ENCODE measurements at regions not wholly inside any gene's neighbourhood (a gene's known extent, or its start where the extent isn't known, plus 50 kb on each side); places are given as distances from the start of the nearest gene placed in this dataset.
"Not testable (repeated sequence)": the region's sequence is repeated elsewhere in the genome, so short reads cannot be mapped to it uniquely, and the experiment has no call there.

GRCh38 chr3:165607221-165607620 is 230.0 kb downstream of the BCHE start:
- intact Hi-C loops (cut with DNase I; ENCODE audit: low total_unique reads), result no loop called here
- Histone ChIP-seq H3K4me3 (no peak overlapping the region), H3K27me3 (no peaks in the 10 kb centered on the region), H3K9me3 (no peaks in the 10 kb centered on the region), H3K4me1 (no peaks in the 10 kb centered on the region), H3K36me3 (ENCODE audit: low read depth, missing control alignments) (no peaks in the 10 kb centered on the region), H3K27ac (no peak overlapping the region)
- DNase-seq, result no peak
- no peak for TF ChIP-seq CTCF (IDR thresholded peaks at IDR 0.05)

- WGBS, 2 donors, result 87 to 90% methylated on average over 2 of the region's 2 CpGs
- TF ChIP-seq POLR2A (IDR thresholded peaks at IDR 0.05) (no peak), CTCF (IDR thresholded peaks at IDR 0.05) (no peak)
Observed at GRCh38 chr3:165603196-165603595, 234.0 kb downstream of the BCHE start.

GRCh38 chr3:165572566-165572965 is 264.7 kb downstream of the BCHE start:
- DNase-seq; H3K36me3 ChIP-seq (ENCODE audit: low read depth, missing control alignments); intact Hi-C loops (cut with DNase I; ENCODE audit: low total_unique reads); H3K4me1 ChIP-seq; H3K27me3 ChIP-seq; H3K4me3 ChIP-seq; H3K27ac ChIP-seq; H3K9me3 ChIP-seq: not testable (repeated sequence)
- 87 to 90% methylated on average over 13 of the region's 13 CpGs for WGBS, 2 donors

More at GRCh38 chr3:165603196-165603595, 234.0 kb downstream of the BCHE start:
- Histone ChIP-seq H3K27ac (no peak overlapping the region), H3K27me3 (no peaks in the 10 kb centered on the region), H3K4me3 (no peak overlapping the region), H3K9me3 (no peaks in the 10 kb centered on the region), H3K36me3 (ENCODE audit: low read depth, missing control alignments) (no peaks in the 10 kb centered on the region), H3K4me1 (no peaks in the 10 kb centered on the region)
- DNase-seq, result no peak
- intact Hi-C loops (cut with DNase I; ENCODE audit: low total_unique reads), result no loop called here

- Histone ChIP-seq H3K4me3 (no peak overlapping the region), H3K36me3 (ENCODE audit: low read depth, missing control alignments) (no peaks in the 10 kb centered on the region), H3K27me3 (no peaks in the 10 kb centered on the region), H3K9me3 (no peaks in the 10 kb centered on the region), H3K27ac (no peak overlapping the region), H3K4me1 (no peaks in the 10 kb centered on the region)
- DNase-seq, result no peak
- 67 to 71% methylated on average over 1 of the region's 1 CpG for WGBS, 2 donors
- TF ChIP-seq POLR2A (IDR thresholded peaks at IDR 0.05), result no peak
- no peak for TF ChIP-seq CTCF (IDR thresholded peaks at IDR 0.05)
- intact Hi-C loops (cut with DNase I; ENCODE audit: low total_unique reads), result no loop called here
Observed at GRCh38 chr3:165568907-165569462, 268.2 kb downstream of the BCHE start.

- no peak for DNase-seq
Observed at GRCh38 chr3:165555785-165556184, 281.4 kb downstream of the BCHE start.

More at GRCh38 chr3:165555785-165556184, 281.4 kb downstream of the BCHE start:
- TF ChIP-seq POLR2A (IDR thresholded peaks at IDR 0.05), result no peak
- TF ChIP-seq CTCF (IDR thresholded peaks at IDR 0.05), result no peak
- no peaks in the 10 kb centered on the region for H3K9me3 ChIP-seq
- intact Hi-C loops (cut with DNase I; ENCODE audit: low total_unique reads), result no loop called here
- no peaks in the 10 kb centered on the region for H3K27me3 ChIP-seq
- no peaks in the 10 kb centered on the region for H3K4me1 ChIP-seq
- H3K4me3 ChIP-seq, result no peak overlapping the region
- H3K27ac ChIP-seq, result no peak overlapping the region
- 81 to 90% methylated on average over 2 of the region's 2 CpGs for WGBS, 2 donors
- H3K36me3 ChIP-seq (ENCODE audit: low read depth, missing control alignments), result no peaks in the 10 kb centered on the region
